C4-2B (cell line): ENCODE measurements at regions not wholly inside any gene's neighbourhood (a gene's known extent, or its start where the extent isn't known, plus 50 kb on each side); places are given as distances from the start of the nearest gene placed in this dataset.

ENCODE experiments used
- H3K27ac ChIP-seq: fragments of 450-650 bp; 2 replicates; pipeline ENCODE4 v1.5.1; 2017
- ZFX ChIP-seq: fragments of 450-650 bp; IDR thresholded peaks from 2 replicates; pipeline ENCODE4 v1.6.1; 2017
- TF ChIP-seq, protein P1 (sequence below): fragments of 450-650 bp; conservative IDR thresholded peaks from 2 replicates; pipeline ENCODE4 v1.5.1; 2017; ENCODE audit warnings: mild to moderate bottlenecking

DNA sequence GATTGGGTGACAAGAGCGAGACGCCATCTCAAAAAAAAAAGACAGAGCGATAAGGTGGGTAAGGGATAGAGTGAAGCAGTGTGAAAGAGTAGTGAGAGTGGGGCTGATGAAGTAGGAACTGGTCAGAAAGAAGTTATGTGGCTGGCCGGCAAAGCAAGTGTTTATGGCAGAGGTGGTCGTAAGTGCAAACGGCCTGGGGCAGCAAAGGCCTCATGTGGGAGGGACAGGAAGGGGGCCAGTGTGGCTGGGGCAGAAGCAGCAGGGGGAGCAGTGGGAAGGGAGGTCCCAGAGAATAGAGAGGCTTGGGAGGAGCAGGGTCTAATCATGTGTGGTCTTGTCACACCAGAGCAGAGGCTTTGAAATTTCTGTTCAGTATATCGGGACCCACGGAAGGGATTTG lies 186.2 kb downstream of the HS3ST3B1 start:
- H3K27ac ChIP-seq = no peak overlapping the region
- no peak for TF ChIP-seq ZFX
- TF ChIP-seq, protein P1, sequence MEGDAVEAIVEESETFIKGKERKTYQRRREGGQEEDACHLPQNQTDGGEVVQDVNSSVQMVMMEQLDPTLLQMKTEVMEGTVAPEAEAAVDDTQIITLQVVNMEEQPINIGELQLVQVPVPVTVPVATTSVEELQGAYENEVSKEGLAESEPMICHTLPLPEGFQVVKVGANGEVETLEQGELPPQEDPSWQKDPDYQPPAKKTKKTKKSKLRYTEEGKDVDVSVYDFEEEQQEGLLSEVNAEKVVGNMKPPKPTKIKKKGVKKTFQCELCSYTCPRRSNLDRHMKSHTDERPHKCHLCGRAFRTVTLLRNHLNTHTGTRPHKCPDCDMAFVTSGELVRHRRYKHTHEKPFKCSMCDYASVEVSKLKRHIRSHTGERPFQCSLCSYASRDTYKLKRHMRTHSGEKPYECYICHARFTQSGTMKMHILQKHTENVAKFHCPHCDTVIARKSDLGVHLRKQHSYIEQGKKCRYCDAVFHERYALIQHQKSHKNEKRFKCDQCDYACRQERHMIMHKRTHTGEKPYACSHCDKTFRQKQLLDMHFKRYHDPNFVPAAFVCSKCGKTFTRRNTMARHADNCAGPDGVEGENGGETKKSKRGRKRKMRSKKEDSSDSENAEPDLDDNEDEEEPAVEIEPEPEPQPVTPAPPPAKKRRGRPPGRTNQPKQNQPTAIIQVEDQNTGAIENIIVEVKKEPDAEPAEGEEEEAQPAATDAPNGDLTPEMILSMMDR = no peak

DNA sequence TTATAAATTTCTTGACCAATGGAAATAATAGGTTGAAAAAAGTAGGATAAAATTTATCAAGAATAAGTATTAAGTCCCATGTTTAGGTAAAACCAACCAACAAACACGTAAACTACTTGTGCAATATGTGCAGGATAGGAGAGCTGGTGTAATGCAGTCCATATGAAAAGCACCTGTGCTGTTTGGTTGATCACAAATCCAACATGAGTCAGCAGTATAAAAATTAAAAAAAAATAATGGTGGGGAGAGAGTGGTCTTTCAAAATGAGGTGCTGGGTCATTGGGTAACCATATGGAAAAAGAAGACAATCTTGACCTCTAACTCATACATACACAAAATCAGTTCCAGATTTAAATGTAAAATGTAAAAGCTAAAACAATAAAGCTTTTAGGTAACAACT lies 181.8 kb downstream of the HS3ST3B1 start:
- TF ChIP-seq ZFX = no peak
- TF ChIP-seq, protein P1 = no peak

DNA sequence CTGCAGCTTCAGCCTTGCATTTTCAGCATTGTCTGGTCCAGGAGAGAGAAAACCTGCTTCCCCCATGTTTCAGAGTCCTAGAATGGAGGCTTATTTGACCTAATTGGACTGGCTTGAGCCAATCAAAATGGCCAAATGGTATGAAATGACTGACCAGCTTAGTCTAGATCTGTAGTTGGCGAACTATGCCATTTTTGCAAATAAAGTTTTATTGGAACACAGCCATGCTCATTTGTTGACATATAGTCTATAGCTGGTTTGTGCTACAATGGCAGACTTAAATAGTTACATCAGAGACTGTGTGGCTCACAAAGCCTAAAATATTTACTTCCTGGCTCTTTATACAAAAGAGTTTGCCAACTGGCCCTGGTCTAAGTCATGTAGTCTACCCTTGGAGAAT lies 180.8 kb downstream of the HS3ST3B1 start:
- TF ChIP-seq ZFX = no peak
- TF ChIP-seq, protein P1 = no peak

More for the DNA sequence above, 181.8 kb downstream of the HS3ST3B1 start:
- H3K27ac ChIP-seq = no peak overlapping the region

DNA sequence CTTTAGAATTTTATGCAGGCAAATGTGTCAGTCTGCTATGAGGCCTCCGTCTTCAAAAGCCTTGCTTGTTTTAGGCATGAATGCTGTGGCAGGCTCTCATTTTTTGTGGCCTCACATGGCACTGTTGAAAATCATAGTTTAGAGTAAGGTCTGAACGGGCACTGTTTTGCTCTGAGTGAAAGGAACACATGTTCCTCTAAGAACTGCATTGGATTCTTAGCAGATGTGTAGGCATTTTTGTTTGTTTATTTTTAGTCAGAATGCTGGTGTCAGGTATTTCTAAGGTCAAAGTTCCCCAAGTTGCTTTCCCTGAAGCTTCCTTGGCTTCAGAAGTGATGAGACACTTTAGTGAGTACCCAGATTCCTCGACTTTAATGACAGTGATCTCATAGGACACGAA lies 173.7 kb downstream of the HS3ST3B1 start:
- no peak overlapping the region for H3K27ac ChIP-seq
- TF ChIP-seq, protein P1 = no peak
- no peak for TF ChIP-seq ZFX

More for the DNA sequence above, 180.8 kb downstream of the HS3ST3B1 start:
- no peak overlapping the region for H3K27ac ChIP-seq

DNA sequence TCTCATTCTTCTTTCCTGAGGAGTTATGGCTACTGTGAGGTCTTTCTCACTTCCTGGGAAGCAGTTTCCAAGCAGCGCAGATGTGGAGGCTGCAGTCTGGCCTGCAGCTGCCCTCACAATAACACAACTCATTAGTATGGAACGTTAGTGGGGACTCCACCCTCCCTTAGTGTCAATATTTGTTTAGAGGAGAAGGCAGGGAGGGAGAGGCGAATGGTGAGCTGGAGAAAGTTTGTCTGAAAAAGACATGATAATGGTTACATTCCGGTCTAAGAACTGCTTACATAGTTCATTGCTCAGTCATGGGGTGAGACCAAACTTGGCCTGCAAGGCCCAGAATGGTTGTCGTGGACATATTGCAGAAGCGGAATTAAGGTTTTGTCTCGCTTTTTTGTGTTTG lies 170.2 kb downstream of the HS3ST3B1 start:
- no peak overlapping the region for H3K27ac ChIP-seq
- TF ChIP-seq ZFX = no peak
- TF ChIP-seq, protein P1 = no peak

DNA sequence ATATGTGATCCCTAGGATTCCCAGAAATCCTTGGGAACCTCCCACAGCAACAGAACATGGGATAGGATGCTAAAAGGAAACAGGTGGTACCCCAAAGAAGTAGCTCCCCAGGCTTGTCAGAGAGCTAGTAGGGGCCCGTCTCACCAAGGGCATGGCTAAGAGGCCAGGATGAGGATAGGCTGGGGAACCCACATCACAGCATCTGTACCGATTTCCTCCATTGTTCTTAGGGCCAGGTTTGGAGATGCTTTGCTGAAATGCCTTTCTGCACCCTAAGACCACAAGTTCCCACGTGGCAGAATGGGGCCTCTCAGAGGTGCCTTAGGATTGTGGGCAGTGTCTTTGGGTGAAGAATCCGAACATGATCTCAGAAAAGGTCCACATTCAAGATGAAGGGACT lies 169.5 kb downstream of the HS3ST3B1 start:
- H3K27ac ChIP-seq = no peak overlapping the region
- TF ChIP-seq ZFX = no peak
- TF ChIP-seq, protein P1 = no peak

DNA sequence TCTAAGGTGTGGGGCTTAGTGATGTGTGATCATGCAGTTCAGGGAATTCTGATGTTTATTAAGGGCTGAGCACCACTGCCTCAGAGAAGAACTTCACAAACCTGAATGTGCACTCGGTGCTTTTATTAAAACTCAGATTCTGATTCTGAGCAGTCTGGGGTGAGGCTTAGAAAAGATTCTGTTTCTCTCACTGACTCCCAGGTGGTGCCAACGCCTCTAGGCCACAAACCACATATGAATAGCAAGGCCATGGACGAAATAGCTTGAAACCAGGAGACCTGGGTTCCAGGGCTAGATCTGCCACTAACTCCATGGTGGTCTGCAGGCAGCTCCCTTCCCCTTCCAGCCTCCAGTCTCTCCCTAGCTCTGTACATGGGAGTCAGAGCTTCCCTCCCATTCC lies 169.1 kb downstream of the HS3ST3B1 start:
- H3K27ac ChIP-seq = no peak overlapping the region
- TF ChIP-seq, protein P1 = no peak
- TF ChIP-seq ZFX = no peak

DNA sequence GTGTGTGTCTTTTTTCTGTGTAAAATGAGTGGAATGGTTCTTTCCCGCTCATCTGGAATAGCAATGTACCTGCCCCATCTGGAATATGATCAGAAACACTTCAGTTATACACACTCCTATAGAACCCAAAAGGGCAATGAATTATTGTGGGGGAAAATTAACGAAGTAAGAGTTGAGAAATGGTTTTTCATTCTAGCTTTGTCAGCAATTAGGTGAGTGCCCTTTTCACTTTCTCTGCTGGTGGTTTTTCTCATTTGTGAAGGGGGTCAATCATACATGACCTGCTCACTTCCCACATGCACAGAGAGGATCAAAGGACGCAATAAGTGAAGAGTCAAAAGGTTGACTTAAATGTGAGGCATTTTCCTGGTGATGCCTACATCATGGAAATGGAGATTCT lies 168.0 kb downstream of the HS3ST3B1 start:
- no peak for TF ChIP-seq ZFX
- TF ChIP-seq, protein P1 = no peak
- H3K27ac ChIP-seq = no peak overlapping the region
